ENCODE measurements at regions not wholly inside any gene's neighbourhood (a gene's known extent, or its start where the extent isn't known, plus 50 kb on each side); places are given as distances from the start of the nearest gene placed in this dataset.

- Histone ChIP-seq H3K79me2 (ENCODE audit: control insufficient read depth in 1 of 2, insufficient read depth in 2 of 2, low read length in 2 of 2) (no peaks in the 10 kb centered on the region), H2BK120ac (replicated peaks; ENCODE audit: low read depth, low read length) (no peak overlapping the region), H4K5ac (ENCODE audit: insufficient read length, low read depth, low read length) (no peak overlapping the region), H3K23ac (ENCODE audit: insufficient read length) (no peak overlapping the region), H4K20me1 (replicated peaks in 1 of 2; ENCODE audit: control insufficient read depth in 1 of 2, insufficient read depth in 2 of 2, low read length in 2 of 2) (no peaks in the 10 kb centered on the region), H2BK5ac (ENCODE audit: low read depth, low read length) (no peak overlapping the region), H2AFZ (ENCODE audit: low read length) (no peak overlapping the region), H2AK5ac (ENCODE audit: low read depth, low read length) (no peak overlapping the region), H3K27ac (ENCODE audit: low read depth, low read length) (no peak overlapping the region), H3K27me3 (replicated peaks in 1 of 4; ENCODE audit: control insufficient read depth in 3 of 4, extremely low read depth in 1 of 4, insufficient read depth in 3 of 4, low read length in 3 of 4) (no peaks in the 10 kb centered on the region), H3K23me2 (ENCODE audit: low read depth, low read length) (no peaks in the 10 kb centered on the region), H3K4me1 (replicated peaks in 1 of 4; ENCODE audit: control insufficient read depth in 3 of 4, insufficient read depth in 4 of 4, low read length in 3 of 4) (no peaks in the 10 kb centered on the region), H2BK15ac (ENCODE audit: low read length) (no peak overlapping the region), H3K9me3 (ENCODE audit: insufficient read depth in 2 of 2, low read depth in 1 of 2, low read length in 1 of 2) (no peaks in the 10 kb centered on the region), H4K91ac (replicated peaks; ENCODE audit: insufficient read length, low read length) (no peak overlapping the region), H3K4ac (replicated peaks; ENCODE audit: insufficient read length, low read depth, low read length) (no peak overlapping the region), H3K14ac (ENCODE audit: insufficient read length) (no peak overlapping the region), H3K36me3 (ENCODE audit: control insufficient read depth in 2 of 4, insufficient read depth in 4 of 4, low read length in 3 of 4) (no peaks in the 10 kb centered on the region), H2BK20ac (ENCODE audit: low read length) (no peak overlapping the region), H3K18ac (ENCODE audit: extremely low read depth, low read length) (no peak overlapping the region), H2BK12ac (ENCODE audit: low read depth, low read length) (no peak overlapping the region), H4K8ac (ENCODE audit: extremely low read depth, insufficient read depth, low read length) (no peak overlapping the region), H3K4me2 (ENCODE audit: insufficient read depth in 1 of 2, low read depth in 2 of 2, low read length in 2 of 2) (no peak overlapping the region), H3K9ac (replicated peaks in 1 of 4; ENCODE audit: extremely low read depth in 1 of 4, low read depth in 3 of 4, low read length in 3 of 4) (no peak overlapping the region), H3K56ac (replicated peaks; ENCODE audit: insufficient read length, low read depth, low read length) (no peak overlapping the region), H3K4me3 (ENCODE audit: extremely low read depth in 1 of 4, insufficient read depth in 2 of 4, low read depth in 3 of 4, low read length in 4 of 4) (no peak overlapping the region), H3K79me1 (ENCODE audit: low read depth, low read length) (no peaks in the 10 kb centered on the region)
- no peak for FAIRE-seq
- TF ChIP-seq NRF1 (IDR thresholded peaks at IDR 0.05; ENCODE audit: low read depth, low read length) (no peak), SIRT6 (IDR thresholded peaks at IDR 0.05; ENCODE audit: low read length) (no peak), EP300 (IDR thresholded peaks at IDR 0.05; ENCODE audit: borderline replicate concordance in 1 of 2, low read depth in 2 of 2, low read length in 2 of 2) (no peak), SP1 (IDR thresholded peaks at IDR 0.05; ENCODE audit: low read depth, low read length) (no peak), SIX5 (IDR thresholded peaks at IDR 0.05; ENCODE audit: low read depth, low read length) (no peak), NANOG (IDR thresholded peaks at IDR 0.05; ENCODE audit: insufficient read depth, low read depth, low read length, poor library complexity, severe bottlenecking) (no peak), TAF7 (optimal IDR thresholded peaks at IDR 0.05; ENCODE audit: borderline replicate concordance, low read depth, low read length) (no peak), CBX5 (IDR thresholded peaks at IDR 0.05; ENCODE audit: low read depth, low read length) (no peak)
- ChIA-PET CTCF (ENCODE audit: partially characterized antibody) (interaction anchor here (0.5 to 1.3 kb wide), 2 partner anchors 25 to 580 kb away, joined by 3 to 5 read pairs; no protein-coding TSS in a partner anchor), POLR2A (ENCODE audit: partially characterized antibody) (no interaction called here)
- no peak for DNase-seq (ENCODE audit: low read depth in 1 of 2, low spot score in 2 of 2)
- WGBS, 2 experiments (ENCODE audit: extremely low coverage in 1 of 2, insufficient coverage in 1 of 2, insufficient read length in 1 of 2, insufficient replicate concordance in 2 of 2, low coverage in 1 of 2, low lambda C conversion rate in 2 of 2, missing lambda C conversion rate in 1 of 2) = 95% methylated on average over 2 of the region's 2 CpGs; no CpG with 5 or more reads in 1 of the 2 experiments
These were observed 101.7 kb downstream of the ADAMTS1 start for GRCh38 chr21:26743524-26743923.

All from H1 (cell line).